GM23248 (cell line): ENCODE measurements at regions not wholly inside any gene's neighbourhood (a gene's known extent, or its start where the extent isn't known, plus 50 kb on each side); places are given as distances from the start of the nearest gene placed in this dataset.

Experiments
- EZH2 ChIP-seq: fragments of 200-600 bp; sonication (generic); IDR thresholded peaks from 2 replicates; pipeline ENCODE4 v1.6.1; 2018; ENCODE audit warnings: antibody characterized with exemption, mild to moderate bottlenecking; ENCODE audit not compliant: insufficient read depth, poor library complexity, severe bottlenecking
- EZH2phosphoT487 ChIP-seq: fragments of 200-600 bp; sonication (generic); IDR thresholded peaks from 2 replicates; pipeline ENCODE4 v1.6.1; 2018; ENCODE audit warnings: antibody characterized with exemption, moderate library complexity, mild to moderate bottlenecking, low read depth; ENCODE audit not compliant: insufficient read depth

- TF ChIP-seq EZH2phosphoT487 (no peak), EZH2 (no peak)
These were observed 753.2 kb downstream of the TLR4 start for GRCh38 chr9:118457171-118458000.
